IMR-90 (cell line): ENCODE measurements at regions not wholly inside any gene's neighbourhood (a gene's known extent, or its start where the extent isn't known, plus 50 kb on each side); places are given as distances from the start of the nearest gene placed in this dataset.

Experiments
- ATAC-seq: fragments of 200-7000 bp; cut with Tn5 transposase; 2 replicates; pipeline ENCODE4 v1.9.1; 2020; ENCODE audit warnings: low read depth, mild to moderate bottlenecking, moderate library complexity
- BruUV-seq: library from RNA; stranded (reverse); fragments of 400-500 nt; replicated peaks from 2 replicates; lab custom pipeline; 2021; lab: Mats Ljungman, UMichigan
- CTCF ChIA-PET: fragments of 300-600 bp; formaldehyde crosslinking; extraction: SDS; loops from one replicate; lab custom pipeline; 2021; ENCODE audit warnings: antibody characterized with exemption; lab: Yijun Ruan, JAX
- POLR2A ChIA-PET: fragments of 300-600 bp; sonication (Branson Sonifier 250); formaldehyde crosslinking; loops from one replicate; lab custom pipeline; 2022; ENCODE audit warnings: antibody characterized with exemption; ENCODE audit not compliant: unreplicated experiment; lab: Charles Lee
- DNase-seq: peaks from one replicate; pipeline ENCODE4 v3.0.0; 2013
- H2AFZ ChIP-seq: replicated peaks from 2 replicates; pipeline ENCODE3; 2013; ENCODE audit warnings: low read length, mild to moderate bottlenecking; ENCODE audit not compliant: poor library complexity
- H2AK5ac ChIP-seq: 2 replicates; pipeline ENCODE4 v1.6.1; 2013; ENCODE audit warnings: low read depth, low read length, inconsistent platforms
- H2AK9ac ChIP-seq: replicated peaks from 2 replicates; pipeline ENCODE3; 2013; ENCODE audit warnings: mild to moderate bottlenecking, low read depth, low read length, moderate library complexity; ENCODE audit not compliant: poor library complexity
- H2BK120ac ChIP-seq: 2 replicates; pipeline ENCODE4 v1.6.1; 2013; ENCODE audit warnings: low read depth, low read length, inconsistent platforms
- H2BK15ac ChIP-seq: 3 replicates; pipeline ENCODE4 v1.6.1; 2013; ENCODE audit warnings: low read depth, low read length, inconsistent platforms
- H2BK20ac ChIP-seq: 2 replicates; pipeline ENCODE4 v1.6.1; 2013; ENCODE audit warnings: low read depth, mild to moderate bottlenecking, inconsistent platforms, low read length, moderate library complexity
- H2BK5ac ChIP-seq: 2 replicates; pipeline ENCODE4 v1.6.1; 2013; ENCODE audit warnings: mild to moderate bottlenecking, low read depth, low read length, inconsistent platforms; ENCODE audit not compliant: poor library complexity, severe bottlenecking
- H3K14ac ChIP-seq: replicated peaks from 2 replicates; pipeline ENCODE4 v1.6.1; 2013; ENCODE audit warnings: low read depth, low read length, inconsistent platforms
- H3K18ac ChIP-seq: 2 replicates; pipeline ENCODE4 v1.6.1; 2013; ENCODE audit warnings: low read depth, low read length, control low read depth
- H3K23ac ChIP-seq: 2 replicates; pipeline ENCODE4 v1.6.1; 2013; ENCODE audit warnings: low read depth, low read length, inconsistent platforms
- H3K27ac ChIP-seq: 2 replicates; pipeline ENCODE4 v1.5.1; 2013; ENCODE audit warnings: mild to moderate bottlenecking, control low read depth, low read length; ENCODE audit not compliant: insufficient read depth
- H3K27me3 ChIP-seq: 2 replicates; pipeline ENCODE4 v1.6.1; 2013; ENCODE audit warnings: low read length; ENCODE audit not compliant: control insufficient read depth, insufficient read depth
- H3K36me3 ChIP-seq: 2 replicates; pipeline ENCODE4 v1.6.1; 2013; ENCODE audit warnings: low read length, mixed read lengths; ENCODE audit not compliant: control insufficient read depth, insufficient read depth
- H3K4ac ChIP-seq: 2 replicates; pipeline ENCODE4 v1.6.1; 2013; ENCODE audit warnings: low read depth, low read length, inconsistent platforms
- H3K4me1 ChIP-seq: 2 replicates; pipeline ENCODE4 v1.6.1; 2013; ENCODE audit warnings: low read length, mixed read lengths; ENCODE audit not compliant: control insufficient read depth, insufficient read depth
- H3K4me2 ChIP-seq: 2 replicates; pipeline ENCODE4 v1.6.1; 2013; ENCODE audit warnings: low read depth, mild to moderate bottlenecking, control low read depth, low read length, moderate library complexity
- H3K4me3 ChIP-seq: 2 replicates; pipeline ENCODE4 v1.5.1; 2013; ENCODE audit warnings: low read depth, mild to moderate bottlenecking, control low read depth, low read length, moderate library complexity; ENCODE audit not compliant: insufficient read depth
- H3K56ac ChIP-seq: 2 replicates; pipeline ENCODE4 v1.6.1; 2013; ENCODE audit warnings: low read length, inconsistent platforms; ENCODE audit not compliant: insufficient read depth; ENCODE audit errors: extremely low read depth
- H3K79me1 ChIP-seq, 2 experiments: 2 replicates each; pipeline ENCODE4 v1.6.1; 2013; ENCODE audit warnings: low read length in 2 of 2, inconsistent platforms in 1 of 2, low read depth in 1 of 2
- H3K9ac ChIP-seq: 2 replicates; pipeline ENCODE4 v1.6.1; 2013; ENCODE audit warnings: low read depth, low read length, control low read depth
- H3K9me1 ChIP-seq: 2 replicates; pipeline ENCODE4 v1.6.1; 2013; ENCODE audit warnings: low read length, inconsistent platforms; ENCODE audit not compliant: insufficient read depth
- H3K9me3 ChIP-seq: 2 replicates; pipeline ENCODE4 v1.6.1; 2013; ENCODE audit warnings: low read length; ENCODE audit not compliant: control insufficient read depth, insufficient read depth
- H4K20me1 ChIP-seq: 2 replicates; pipeline ENCODE4 v1.6.1; 2013; ENCODE audit warnings: low read length, inconsistent platforms; ENCODE audit not compliant: insufficient read depth
- H4K5ac ChIP-seq: 2 replicates; pipeline ENCODE4 v1.6.1; 2013; ENCODE audit warnings: mild to moderate bottlenecking, low read depth, low read length, control low read depth
- H4K8ac ChIP-seq, 2 experiments: 2 replicates each; pipeline ENCODE4 v1.6.1; 2013; ENCODE audit warnings: low read depth in 2 of 2, low read length in 2 of 2, control low read depth in 1 of 2, inconsistent platforms in 1 of 2
- H4K91ac ChIP-seq: 2 replicates; pipeline ENCODE4 v1.6.1; 2013; ENCODE audit warnings: low read depth, low read length, inconsistent platforms; ENCODE audit not compliant: insufficient read depth
- BHLHE40 ChIP-seq: fragments of 150-350 bp; IDR thresholded peaks from 2 replicates; pipeline ENCODE4 v1.6.1; 2016; ENCODE audit warnings: mild to moderate bottlenecking, low read depth, low read length
- CEBPB ChIP-seq: IDR thresholded peaks from 2 replicates; pipeline ENCODE4 v1.6.1; 2012; ENCODE audit warnings: low read depth, low read length, improper control_type of control experiment
- CHD1 ChIP-seq: IDR thresholded peaks from 2 replicates; pipeline ENCODE4 v1.6.1; 2012; ENCODE audit warnings: low read depth, low read length, improper control_type of control experiment
- CTCF ChIP-seq: conservative IDR thresholded peaks from 2 replicates; pipeline ENCODE4 v1.5.1; 2012; ENCODE audit warnings: mild to moderate bottlenecking, low read depth, low read length, improper control_type of control experiment
- ELK1 ChIP-seq: fragments of 150-350 bp; IDR thresholded peaks from 2 replicates; pipeline ENCODE4 v1.6.1; 2016; ENCODE audit warnings: low read depth, mild to moderate bottlenecking, low read length, moderate library complexity, borderline replicate concordance
- FOS ChIP-seq: fragments of 150-350 bp; IDR thresholded peaks from 2 replicates; pipeline ENCODE4 v1.6.1; 2016; ENCODE audit warnings: low read depth, low read length
- MAFK ChIP-seq: IDR thresholded peaks from 2 replicates; pipeline ENCODE4 v1.6.1; 2012; ENCODE audit warnings: low read depth, low read length, improper control_type of control experiment
- MAZ ChIP-seq: IDR thresholded peaks from 2 replicates; pipeline ENCODE4 v1.6.1; 2012; ENCODE audit warnings: low read depth, mild to moderate bottlenecking, low read length, improper control_type of control experiment, moderate library complexity, borderline replicate concordance
- MXI1 ChIP-seq: IDR thresholded peaks from 2 replicates; pipeline ENCODE4 v1.6.1; 2012; ENCODE audit warnings: low read depth, mild to moderate bottlenecking, low read length, moderate library complexity, borderline replicate concordance
- NFE2L2 ChIP-seq: fragments of 150-350 bp; IDR thresholded peaks from 2 replicates; pipeline ENCODE4 v1.6.1; 2016; ENCODE audit warnings: low read depth, mild to moderate bottlenecking, low read length
- POLR2A ChIP-seq: IDR thresholded peaks from 2 replicates; pipeline ENCODE4 v1.6.1; 2012; ENCODE audit warnings: mild to moderate bottlenecking, low read depth, low read length
- RAD21 ChIP-seq: IDR thresholded peaks from 2 replicates; pipeline ENCODE4 v1.6.1; 2012; ENCODE audit warnings: low read length, improper control_type of control experiment
- RCOR1 ChIP-seq: IDR thresholded peaks from 2 replicates; pipeline ENCODE4 v1.6.1; 2012; ENCODE audit warnings: mild to moderate bottlenecking, low read length, improper control_type of control experiment; ENCODE audit not compliant: insufficient replicate concordance
- RFX5 ChIP-seq: IDR thresholded peaks from 2 replicates; pipeline ENCODE4 v1.8.0; 2012; ENCODE audit warnings: low read depth, mild to moderate bottlenecking, low read length, moderate library complexity
- SMC3 ChIP-seq: fragments of 150-350 bp; IDR thresholded peaks from 2 replicates; pipeline ENCODE4 v1.6.1; 2016; ENCODE audit warnings: low read depth, mild to moderate bottlenecking, antibody characterized with exemption, low read length, moderate library complexity
- USF2 ChIP-seq: fragments of 150-350 bp; IDR thresholded peaks from 2 replicates; pipeline ENCODE4 v1.6.1; 2017; ENCODE audit warnings: mild to moderate bottlenecking, antibody characterized with exemption, low read length, low read depth
- WGBS, 2 experiments: methylation state at CpG; one replicate each; pipeline versions ENCODE4 v1.1.5 to v1.1.7; 2013; ENCODE audit warnings: missing lambda C conversion rate in 2 of 2; ENCODE audit not compliant: insufficient read length in 1 of 2; ENCODE audit errors: extremely low coverage in 2 of 2; 5-methylcytosine and 5-hydroxymethylcytosine counted together
- dilution Hi-C: fragments of 300-500 bp; cut with HindIII; formaldehyde crosslinking; loops from one replicate; pipeline ENCODE4 v1.14.3; 2018; ENCODE audit warnings: low sequenced_read_pairs; ENCODE audit not compliant: unreplicated experiment
- in situ Hi-C: fragments of 300-500 bp; cut with MboI; formaldehyde crosslinking; loops from 3 replicates; pipeline ENCODE4 v1.14.3; 2019; ENCODE audit warnings: low sequenced_read_pairs, inconsistent platforms, mixed read lengths
- intact Hi-C: fragments of 100-400 bp; cut with micrococcal nuclease; formaldehyde crosslinking; loops from 2 replicates; pipeline ENCODE4 v1.10.0; 2022

DNA sequence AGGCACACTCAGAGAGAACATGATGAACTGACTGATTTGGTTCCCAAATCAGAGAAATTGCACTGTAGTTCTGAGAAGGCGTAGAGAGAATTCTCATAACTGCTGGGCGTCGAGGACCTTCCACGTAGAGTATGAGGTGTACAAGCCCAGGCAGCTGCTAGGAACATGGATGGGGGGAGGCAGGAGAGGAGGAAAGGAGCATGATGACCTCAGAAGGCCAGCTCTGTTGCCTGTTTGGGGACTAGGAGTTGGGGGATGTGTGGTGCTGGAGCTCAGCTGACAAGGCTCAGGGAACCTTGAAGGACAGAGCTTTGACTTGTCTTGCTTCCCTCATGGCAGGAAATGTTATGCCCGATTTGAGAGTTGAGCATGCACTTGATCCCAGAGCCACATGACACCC is 485.4 kb downstream of the IRX1 start:
- no peak overlapping the region for H3K23ac ChIP-seq
- no peaks in the 10 kb centered on the region for H3K9me1 ChIP-seq
- no peaks in the 10 kb centered on the region for H3K27me3 ChIP-seq
- H3K4me3 ChIP-seq = no peak overlapping the region
- intact Hi-C loops = no loop called here
- ATAC-seq = no peak
- POLR2A ChIA-PET = no interaction called here
- peaks cover 34% of the 10 kb centered on the region for H3K9me3 ChIP-seq
- no peak overlapping the region for H3K4ac ChIP-seq
- dilution Hi-C loops = no loop called here
- H2BK120ac ChIP-seq = no peak overlapping the region
- H3K9ac ChIP-seq = no peak overlapping the region
- H4K5ac ChIP-seq = no peak overlapping the region
- no peak overlapping the region for H2BK5ac ChIP-seq
- H2AK5ac ChIP-seq = no peak overlapping the region
- H3K4me1 ChIP-seq = no peaks in the 10 kb centered on the region
- H2AFZ ChIP-seq = no peak overlapping the region
- CTCF ChIA-PET = no interaction called here
- no peak overlapping the region for H4K8ac ChIP-seq
- H3K4me2 ChIP-seq = no peak overlapping the region
- in situ Hi-C loops = no loop called here
- no peak overlapping the region for H3K56ac ChIP-seq
- no peak overlapping the region for H3K14ac ChIP-seq
- H3K27ac ChIP-seq = no peak overlapping the region
- H4K91ac ChIP-seq = no peak overlapping the region
- H4K20me1 ChIP-seq = no peaks in the 10 kb centered on the region
- H2AK9ac ChIP-seq = no peak overlapping the region
- TF ChIP-seq MXI1 = no peak
- TF ChIP-seq SMC3 = no peak
- no peak for TF ChIP-seq CTCF
- TF ChIP-seq BHLHE40 = no peak
- TF ChIP-seq USF2 = no peak
- TF ChIP-seq ELK1 = no peak
- no peak for TF ChIP-seq MAZ
- no peak for TF ChIP-seq POLR2A
- no peak for TF ChIP-seq MAFK
- no peak for TF ChIP-seq RCOR1
- TF ChIP-seq RAD21 = no peak
- TF ChIP-seq FOS = no peak
- TF ChIP-seq CEBPB = no peak
- no peak for TF ChIP-seq CHD1
- TF ChIP-seq RFX5 = no peak
- TF ChIP-seq NFE2L2 = no peak
- H2BK15ac ChIP-seq = no peak overlapping the region
- WGBS, 2 experiments = 66% methylated on average over 4 of the region's 5 CpGs; no CpG with 5 or more reads in 1 of the 2 experiments
- no peak overlapping the region for H3K18ac ChIP-seq
- BruUV-seq = no TSS peak
- no peak overlapping the region for H2BK20ac ChIP-seq
- no peaks in the 10 kb centered on the region for H3K36me3 ChIP-seq
- no peak for DNase-seq
- H3K79me1 ChIP-seq = no peaks in the 10 kb centered on the region
